SH-SY5Y (cell line): ENCODE measurements at regions not wholly inside any gene's neighbourhood (a gene's known extent, or its start where the extent isn't known, plus 50 kb on each side); places are given as distances from the start of the nearest gene placed in this dataset.

ENCODE experiments used
- GATA2 ChIP-seq: IDR thresholded peaks from 2 replicates; pipeline ENCODE4 v1.6.1; 2011; ENCODE audit warnings: mild to moderate bottlenecking, low read depth, low read length
- GATA3 ChIP-seq: IDR thresholded peaks from 2 replicates; pipeline ENCODE4 v1.6.1; 2011; ENCODE audit warnings: low read depth, mild to moderate bottlenecking, low read length, moderate library complexity

GRCh38 chr18:43680096-43680495, 402.8 kb upstream of the SYT4 start:
- TF ChIP-seq GATA3 (no peak), GATA2 (no peak)
